K562 (cell line): ENCODE measurements at regions not wholly inside any gene's neighbourhood (a gene's known extent, or its start where the extent isn't known, plus 50 kb on each side); places are given as distances from the start of the nearest gene placed in this dataset.

Experiments used
- AFF1 ChIP-seq, 2 experiments: fragments of 450-650 bp; IDR thresholded peaks; 2 replicates each; pipeline ENCODE4 v1.6.1; 2018; ENCODE audit warnings: mild to moderate bottlenecking in 2 of 2, low read depth in 1 of 2; ENCODE audit not compliant: partially characterized antibody in 2 of 2
- ATF7 ChIP-seq: fragments of 450-650 bp; IDR thresholded peaks from 2 replicates; pipeline ENCODE4 v1.7.1; 2014; ENCODE audit warnings: mild to moderate bottlenecking, moderate library complexity
- CBFA2T3 ChIP-seq: fragments of 450-650 bp; IDR thresholded peaks from 2 replicates; pipeline ENCODE4 v1.6.1; 2017
- EP300 ChIP-seq: IDR thresholded peaks from 2 replicates; pipeline ENCODE4 v1.6.1; 2012; ENCODE audit warnings: low read length, improper control_type of control experiment
- EP400 ChIP-seq: fragments of 450-650 bp; IDR thresholded peaks from 2 replicates; pipeline ENCODE4 v1.6.1; 2017; ENCODE audit warnings: antibody characterized with exemption, mild to moderate bottlenecking, moderate library complexity
- FOSL1 ChIP-seq: fragments of 200-800 bp; sonication (Bioruptor generic); conservative IDR thresholded peaks from 2 replicates; pipeline ENCODE4 v1.6.1; 2016; ENCODE audit warnings: missing genetic modification characterization, missing compliant biosample characterization
- HMBOX1 ChIP-seq: sonication (generic); IDR thresholded peaks from 2 replicates; pipeline ENCODE4 v1.6.1; 2016
- JUN ChIP-seq, 2 experiments: sonication (generic) in 1 of 2; formaldehyde crosslinking in 1 of 2; IDR thresholded peaks; 2 replicates each; pipeline versions ENCODE4 v1.6.1 to v1.8.0; 2012 to 2022; ENCODE audit warnings: borderline replicate concordance in 2 of 2, mild to moderate bottlenecking in 2 of 2, improper control_type of control experiment in 1 of 2, low read depth in 1 of 2, low read length in 1 of 2, missing genetic modification reagents in 1 of 2
- MITF ChIP-seq: IDR thresholded peaks from 2 replicates; pipeline ENCODE4 v1.6.1; 2014; ENCODE audit warnings: antibody characterized with exemption
- NFYB ChIP-seq: IDR thresholded peaks from 2 replicates; pipeline ENCODE4 v1.6.1; 2011; ENCODE audit warnings: mild to moderate bottlenecking, moderate library complexity; ENCODE audit not compliant: insufficient read length; ENCODE audit errors: extremely low read depth
- NKRF ChIP-seq: fragments of 450-650 bp; IDR thresholded peaks from 2 replicates; pipeline ENCODE4 v1.6.1; 2016; ENCODE audit warnings: borderline replicate concordance
- PURB ChIP-seq: sonication (generic); formaldehyde crosslinking; IDR thresholded peaks from 2 replicates; pipeline ENCODE4 v1.9.0; 2021; ENCODE audit warnings: low read depth, mild to moderate bottlenecking, missing genetic modification reagents
- RCOR1 ChIP-seq, 2 experiments: IDR thresholded peaks; 2 replicates each; pipeline ENCODE4 v1.6.1; 2012; ENCODE audit warnings: low read depth in 2 of 2, low read length in 2 of 2, borderline replicate concordance in 1 of 2, improper control_type of control experiment in 1 of 2
- SMARCA4 ChIP-seq: fragments of 450-650 bp; IDR thresholded peaks from 2 replicates; pipeline ENCODE4 v1.6.1; 2016
- STAT5A ChIP-seq: IDR thresholded peaks from 2 replicates; pipeline ENCODE4 v1.6.1; 2012; ENCODE audit warnings: low read length, inconsistent platforms, borderline replicate concordance
- ZMIZ1 ChIP-seq, 2 experiments: fragments of 150-350 bp in 1 of 2; IDR thresholded peaks; 2 replicates each; pipeline ENCODE4 v1.6.1; 2012 to 2016; ENCODE audit warnings: low read depth in 2 of 2, low read length in 2 of 2, mild to moderate bottlenecking in 1 of 2, moderate library complexity in 1 of 2

GRCh38 chr4:17272154-17272553, 239.7 kb downstream of the QDPR start (continued):
- TF ChIP-seq ZMIZ1 (IDR thresholded peaks at IDR 0.05; ENCODE audit: low read depth in 2 of 2, low read length in 2 of 2) (peak in 1 of 2 experiments; percentile 61; a peak in 1 of 4 replicates), JUN (IDR thresholded peaks at IDR 0.05; ENCODE audit: borderline replicate concordance, low read depth, low read length) (peak; percentile 55; the same call in 1 of the 2 replicates), JUN (CRISPR knock-in tag; IDR thresholded peaks at IDR 0.05; ENCODE audit: borderline replicate concordance) (no peak), EP300 (peak; percentile 90), CBFA2T3 (peak; percentile 79), HMBOX1 (0 out of 2 replicates have a peak, but pooled peaks have one; percentile 27), MITF (peak; percentile 70; the same call in 1 of the 2 replicates), ATF7 (peak; percentile 78), RCOR1 (IDR thresholded peaks at IDR 0.05; ENCODE audit: borderline replicate concordance in 1 of 2, low read depth in 2 of 2, low read length in 2 of 2) (peak in 1 of 2 experiments; percentile 94; a peak in 2 of 4 replicates), PURB (CRISPR knock-in tag) (no peak), NKRF (no peak), FOSL1 (peak; percentile 77), AFF1 (IDR thresholded peaks at IDR 0.05; ENCODE audit: low read depth in 1 of 2, partially characterized antibody in 2 of 2) (peak in 1 of 2 experiments; percentile 35), STAT5A (peak; percentile 45; the same call in 1 of the 2 replicates), SMARCA4 (peak; percentile 78; the same call in 1 of the 2 replicates), NFYB (no peak), EP400 (0 out of 2 replicates have a peak, but pooled peaks have one; percentile 32)
